Astrocyte (in vitro differentiated cells and primary cell): ENCODE measurements at regions not wholly inside any gene's neighbourhood (a gene's known extent, or its start where the extent isn't known, plus 50 kb on each side); places are given as distances from the start of the nearest gene placed in this dataset.

Source experiments
- DNase-seq: peaks from one replicate; pipeline ENCODE4 v3.0.0-alpha.2; 2010; ENCODE audit warnings: low read depth
- FAIRE-seq: peaks from 2 replicates; lab custom pipeline; 2011; peaks lifted over from hg19 to GRCh38; lab: Jason Lieb, UNC
- H2AFZ ChIP-seq: 2 replicates; pipeline ENCODE4 v1.6.0; 2012; ENCODE audit warnings: low read depth, low read length, inconsistent platforms
- H3K27ac ChIP-seq: 2 replicates; pipeline ENCODE4 v1.5.1; 2011; ENCODE audit warnings: low read depth, low read length, inconsistent platforms
- H3K27me3 ChIP-seq: 2 replicates; pipeline ENCODE4 v1.6.0; 2011; ENCODE audit warnings: low read length, inconsistent platforms; ENCODE audit not compliant: insufficient read depth
- H3K36me3 ChIP-seq: 2 replicates; pipeline ENCODE4 v1.5.1; 2011; ENCODE audit warnings: low read length, inconsistent platforms; ENCODE audit not compliant: insufficient read depth
- H3K4me1 ChIP-seq: 2 replicates; pipeline ENCODE4 v1.5.1; 2011; ENCODE audit warnings: low read length, inconsistent platforms; ENCODE audit not compliant: insufficient read depth
- H3K4me2 ChIP-seq: 2 replicates; pipeline ENCODE4 v1.6.0; 2012; ENCODE audit warnings: low read length, inconsistent platforms
- H3K4me3 ChIP-seq: 2 replicates; pipeline ENCODE4 v1.5.1; 2011; ENCODE audit warnings: low read depth, mild to moderate bottlenecking, low read length, inconsistent platforms; ENCODE audit not compliant: insufficient read depth
- H3K79me2 ChIP-seq: 2 replicates; pipeline ENCODE4 v1.6.0; 2012; ENCODE audit warnings: mild to moderate bottlenecking, low read length, inconsistent platforms; ENCODE audit not compliant: insufficient read depth
- H3K9ac ChIP-seq: 2 replicates; pipeline ENCODE4 v1.6.0; 2012; ENCODE audit warnings: mild to moderate bottlenecking, low read length, inconsistent platforms
- H3K9me3 ChIP-seq: 2 replicates; pipeline ENCODE4 v1.5.1; 2012; ENCODE audit warnings: low read depth, mild to moderate bottlenecking, low read length, inconsistent platforms; ENCODE audit not compliant: insufficient read depth
- H4K20me1 ChIP-seq: 2 replicates; pipeline ENCODE4 v1.6.0; 2012; ENCODE audit warnings: low read length, inconsistent platforms; ENCODE audit not compliant: insufficient read depth
- H3K27ac Mint-ChIP-seq: one replicate; pipeline ENCODE4 v1.8.0; 2021; ENCODE audit warnings: mild to moderate bottlenecking, mixed read lengths; ENCODE audit not compliant: unreplicated experiment
- H3K27me3 Mint-ChIP-seq: one replicate; pipeline ENCODE4 v1.8.0; 2021; ENCODE audit warnings: low read depth, mixed read lengths; ENCODE audit not compliant: unreplicated experiment
- H3K36me3 Mint-ChIP-seq: one replicate; pipeline ENCODE4 v1.8.0; 2021; ENCODE audit warnings: low read depth, mixed read lengths; ENCODE audit not compliant: unreplicated experiment
- H3K4me1 Mint-ChIP-seq: one replicate; pipeline ENCODE4 v1.8.0; 2021; ENCODE audit warnings: low read depth, mixed read lengths; ENCODE audit not compliant: unreplicated experiment
- H3K4me3 Mint-ChIP-seq: one replicate; pipeline ENCODE4 v1.8.0; 2021; ENCODE audit warnings: mild to moderate bottlenecking, moderate library complexity, mixed read lengths; ENCODE audit not compliant: unreplicated experiment
- H3K9me3 Mint-ChIP-seq: one replicate; pipeline ENCODE4 v1.8.0; 2021; ENCODE audit warnings: mild to moderate bottlenecking, mixed read lengths; ENCODE audit not compliant: unreplicated experiment
- CTCF ChIP-seq: IDR thresholded peaks from 2 replicates; pipeline ENCODE4 v1.5.1; 2011; ENCODE audit warnings: low read depth, mild to moderate bottlenecking, inconsistent platforms, low read length, moderate library complexity; ENCODE audit not compliant: insufficient read depth
- EZH2 ChIP-seq: IDR thresholded peaks from 2 replicates; pipeline ENCODE4 v1.6.1; 2012; ENCODE audit warnings: mild to moderate bottlenecking, low read length, inconsistent platforms; ENCODE audit not compliant: insufficient read depth

- no peaks in the 10 kb centered on the region for H3K79me2 ChIP-seq
- peaks cover 7% of the 10 kb centered on the region for H3K9me3 Mint-ChIP-seq
- FAIRE-seq (no peak), DNase-seq (no peak)
- H3K27me3 ChIP-seq = no peaks in the 10 kb centered on the region
- no peaks in the 10 kb centered on the region for H3K4me1 Mint-ChIP-seq
- no peaks in the 10 kb centered on the region for H4K20me1 ChIP-seq
- no peak overlapping the region for H3K4me2 ChIP-seq
- no peak overlapping the region for H3K4me3 ChIP-seq
- H3K4me3 Mint-ChIP-seq = no peak overlapping the region
- H3K27ac Mint-ChIP-seq = no peak overlapping the region
- no peak overlapping the region for H3K27ac ChIP-seq
- H3K9me3 ChIP-seq = no peaks in the 10 kb centered on the region
- H3K36me3 ChIP-seq = no peaks in the 10 kb centered on the region
- H3K9ac ChIP-seq = no peak overlapping the region
- TF ChIP-seq EZH2 (no peak), CTCF (no peak)
- H3K27me3 Mint-ChIP-seq = no peaks in the 10 kb centered on the region
- H3K36me3 Mint-ChIP-seq = no peaks in the 10 kb centered on the region
- H2AFZ ChIP-seq = no peak overlapping the region
- no peaks in the 10 kb centered on the region for H3K4me1 ChIP-seq
Observed at GRCh38 chr17:70795620-70796019, 626.3 kb downstream of the KCNJ2 start.

- Histone ChIP-seq H3K79me2 (no peaks in the 10 kb centered on the region), H3K9me3 (no peaks in the 10 kb centered on the region), H3K4me3 (no peak overlapping the region), H3K4me2 (no peak overlapping the region), H4K20me1 (no peaks in the 10 kb centered on the region), H3K27me3 (no peaks in the 10 kb centered on the region), H2AFZ (peak overlapping the region; percentile 45), H3K4me1 (no peaks in the 10 kb centered on the region), H3K9ac (no peak overlapping the region), H3K27ac (no peak overlapping the region), H3K36me3 (no peaks in the 10 kb centered on the region)
- no peak for FAIRE-seq
- DNase-seq = no peak
- H3K27me3 Mint-ChIP-seq = no peaks in the 10 kb centered on the region
- H3K27ac Mint-ChIP-seq = no peak overlapping the region
- no peak for TF ChIP-seq CTCF
- TF ChIP-seq EZH2 = no peak
- no peaks in the 10 kb centered on the region for H3K4me1 Mint-ChIP-seq
- H3K9me3 Mint-ChIP-seq = peaks cover 7% of the 10 kb centered on the region
- no peaks in the 10 kb centered on the region for H3K36me3 Mint-ChIP-seq
- no peak overlapping the region for H3K4me3 Mint-ChIP-seq
Observed at GRCh38 chr17:70796757-70797156, 627.4 kb downstream of the KCNJ2 start.

- FAIRE-seq (no peak), DNase-seq (peak; percentile 14)
- Histone ChIP-seq H3K4me3 (no peak overlapping the region), H3K9ac (no peak overlapping the region), H4K20me1 (no peaks in the 10 kb centered on the region), H2AFZ (no peak overlapping the region), H3K4me2 (no peak overlapping the region), H3K36me3 (no peaks in the 10 kb centered on the region), H3K27me3 (no peaks in the 10 kb centered on the region), H3K27ac (no peak overlapping the region), H3K79me2 (no peaks in the 10 kb centered on the region), H3K9me3 (no peaks in the 10 kb centered on the region), H3K4me1 (no peaks in the 10 kb centered on the region)
- no peaks in the 10 kb centered on the region for H3K4me1 Mint-ChIP-seq
- no peaks in the 10 kb centered on the region for H3K27me3 Mint-ChIP-seq
- no peak overlapping the region for H3K4me3 Mint-ChIP-seq
- no peak overlapping the region for H3K27ac Mint-ChIP-seq
- H3K9me3 Mint-ChIP-seq = peaks cover 7% of the 10 kb centered on the region
- H3K36me3 Mint-ChIP-seq = no peaks in the 10 kb centered on the region
- TF ChIP-seq EZH2 (no peak), CTCF (no peak)
Observed at GRCh38 chr17:70797166-70797565, 627.8 kb downstream of the KCNJ2 start.
